Lower leg skin (tissue), 3 donors: ENCODE measurements at regions not wholly inside any gene's neighbourhood (a gene's known extent, or its start where the extent isn't known, plus 50 kb on each side); places are given as distances from the start of the nearest gene placed in this dataset.

ENCODE experiments used
- POLR2A ChIP-seq, 2 donors: fragments of 450-650 bp; IDR thresholded peaks; one replicate each; pipeline ENCODE4 v1.6.1; 2016 to 2017; ENCODE audit warnings: antibody characterized with exemption in 2 of 2, mild to moderate bottlenecking in 1 of 2, moderate library complexity in 1 of 2
- TF ChIP-seq, protein P1 (sequence below), 3 donors: fragments of 450-650 bp; IDR thresholded peaks; one replicate each; pipeline ENCODE4 v1.5.1; 2016; ENCODE audit warnings: antibody characterized with exemption in 3 of 3, mild to moderate bottlenecking in 3 of 3, moderate library complexity in 2 of 3

DNA sequence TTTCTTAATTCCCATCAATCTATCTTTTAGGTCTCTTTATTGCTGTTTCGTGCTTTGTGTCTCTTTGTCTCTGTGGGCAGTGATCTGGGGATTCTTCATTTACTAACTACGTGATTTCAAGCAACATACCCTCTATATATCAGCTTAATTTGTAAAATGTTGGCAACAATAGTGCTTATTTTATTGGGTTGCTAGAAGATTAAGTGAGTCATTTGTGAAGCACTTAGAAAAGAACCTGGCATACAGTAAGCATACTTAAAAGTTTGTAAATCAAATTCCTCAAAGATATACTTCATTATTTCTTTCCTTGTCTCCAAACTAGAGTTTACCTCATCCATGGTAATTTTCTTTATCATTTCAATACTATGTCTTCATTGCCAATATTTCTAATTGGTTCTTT, 669.7 kb downstream of the MAT2B start:
- TF ChIP-seq, protein P1, sequence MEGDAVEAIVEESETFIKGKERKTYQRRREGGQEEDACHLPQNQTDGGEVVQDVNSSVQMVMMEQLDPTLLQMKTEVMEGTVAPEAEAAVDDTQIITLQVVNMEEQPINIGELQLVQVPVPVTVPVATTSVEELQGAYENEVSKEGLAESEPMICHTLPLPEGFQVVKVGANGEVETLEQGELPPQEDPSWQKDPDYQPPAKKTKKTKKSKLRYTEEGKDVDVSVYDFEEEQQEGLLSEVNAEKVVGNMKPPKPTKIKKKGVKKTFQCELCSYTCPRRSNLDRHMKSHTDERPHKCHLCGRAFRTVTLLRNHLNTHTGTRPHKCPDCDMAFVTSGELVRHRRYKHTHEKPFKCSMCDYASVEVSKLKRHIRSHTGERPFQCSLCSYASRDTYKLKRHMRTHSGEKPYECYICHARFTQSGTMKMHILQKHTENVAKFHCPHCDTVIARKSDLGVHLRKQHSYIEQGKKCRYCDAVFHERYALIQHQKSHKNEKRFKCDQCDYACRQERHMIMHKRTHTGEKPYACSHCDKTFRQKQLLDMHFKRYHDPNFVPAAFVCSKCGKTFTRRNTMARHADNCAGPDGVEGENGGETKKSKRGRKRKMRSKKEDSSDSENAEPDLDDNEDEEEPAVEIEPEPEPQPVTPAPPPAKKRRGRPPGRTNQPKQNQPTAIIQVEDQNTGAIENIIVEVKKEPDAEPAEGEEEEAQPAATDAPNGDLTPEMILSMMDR (IDR thresholded peaks at IDR 0.05): no peak
- no peak for TF ChIP-seq POLR2A (IDR thresholded peaks at IDR 0.05)
